GM12878 (cell line): ENCODE measurements at regions not wholly inside any gene's neighbourhood (a gene's known extent, or its start where the extent isn't known, plus 50 kb on each side); places are given as distances from the start of the nearest gene placed in this dataset.

Source experiments
- ATAC-seq: fragments of 200-7000 bp; cut with Tn5 transposase; 3 replicates; pipeline ENCODE4 v1.9.1; 2020; ENCODE audit warnings: mild to moderate bottlenecking, moderate library complexity
- BruUV-seq: library from RNA; stranded (reverse); fragments of 400-500 nt; replicated peaks from 2 replicates; lab custom pipeline; 2021; lab: Mats Ljungman, UMichigan
- CTCF ChIA-PET: fragments of 300-600 bp; sonication (Branson Sonifier 250); formaldehyde crosslinking; extraction: SDS; loops from one replicate; lab custom pipeline; 2021; ENCODE audit warnings: inconsistent platforms; lab: Yijun Ruan, JAX
- POLR2A ChIA-PET: fragments of 350-600 bp; formaldehyde crosslinking; extraction: SDS; loops from one replicate; lab custom pipeline; 2021; ENCODE audit warnings: inconsistent platforms; lab: Charles Lee
- RAD21 ChIA-PET: fragments of 300-600 bp; sonication (Branson Sonifier 250); formaldehyde crosslinking; loops from one replicate; lab custom pipeline; 2023; ENCODE audit warnings: antibody characterized with exemption; ENCODE audit not compliant: unreplicated experiment; lab: Charles Lee
- SMC1A ChIA-PET: fragments of 300-600 bp; sonication (Branson Sonifier 250); formaldehyde crosslinking; loops from one replicate; lab custom pipeline; 2023; ENCODE audit not compliant: unreplicated experiment, uncharacterized antibody; lab: Charles Lee
- DNase-seq: peaks from one replicate; pipeline ENCODE4 v3.0.0-alpha.2; 2011; ENCODE audit warnings: low read depth, low spot score
- FAIRE-seq: peaks from 3 replicates; lab custom pipeline; 2011; peaks lifted over from hg19 to GRCh38; lab: Jason Lieb, UNC
- H2AFZ ChIP-seq: 2 replicates; pipeline ENCODE4 v1.6.0; 2011; ENCODE audit warnings: low read depth, low read length, control low read depth; ENCODE audit not compliant: control insufficient read depth
- H3K27ac ChIP-seq: 2 replicates; pipeline ENCODE4 v1.5.1; 2011; ENCODE audit warnings: control low read depth; ENCODE audit not compliant: control insufficient read depth, insufficient read depth
- H3K27me3 ChIP-seq, 2 experiments: replicated peaks in 1 of 2; 2 replicates each; pipeline versions ENCODE4 v1.6.0 to v1.6.1; 2011; ENCODE audit warnings: low read length in 1 of 2; ENCODE audit not compliant: control insufficient read depth in 2 of 2, insufficient read depth in 2 of 2
- H3K36me3 ChIP-seq, 2 experiments: 2 replicates each; pipeline ENCODE4 v1.5.1; 2011; ENCODE audit warnings: low read length in 1 of 2; ENCODE audit not compliant: control insufficient read depth in 2 of 2, insufficient read depth in 2 of 2
- H3K4me1 ChIP-seq: 2 replicates; pipeline ENCODE4 v1.6.1; 2011; ENCODE audit warnings: mild to moderate bottlenecking, low read length, moderate library complexity, mixed read lengths; ENCODE audit not compliant: control insufficient read depth, insufficient read depth
- H3K4me2 ChIP-seq: 2 replicates; pipeline ENCODE4 v1.6.0; 2011; ENCODE audit warnings: control low read depth; ENCODE audit not compliant: control insufficient read depth, insufficient read depth
- H3K4me3 ChIP-seq: fragments of 200-600 bp; sonication (generic); 2 replicates; pipeline ENCODE4 v1.5.1; 2016
- H3K79me2 ChIP-seq: 2 replicates; pipeline ENCODE4 v1.6.0; 2011; ENCODE audit warnings: low read length; ENCODE audit not compliant: control insufficient read depth, insufficient read depth
- H3K9ac ChIP-seq: 2 replicates; pipeline ENCODE4 v1.8.0; 2011; ENCODE audit warnings: low read length, control low read depth, mixed read lengths; ENCODE audit not compliant: control insufficient read depth, insufficient read depth
- H3K9me3 ChIP-seq: replicated peaks from 3 replicates; pipeline ENCODE4 v1.5.1; 2011; ENCODE audit warnings: mild to moderate bottlenecking, low read length; ENCODE audit not compliant: control insufficient read depth, insufficient read depth
- H4K20me1 ChIP-seq: 2 replicates; pipeline ENCODE4 v1.6.0; 2011; ENCODE audit not compliant: control insufficient read depth, insufficient read depth
- CUX1 ChIP-seq: IDR thresholded peaks from 2 replicates; pipeline ENCODE4 v1.6.1; 2012; ENCODE audit warnings: improper control_type of control experiment, low read depth, low read length; ENCODE audit not compliant: insufficient replicate concordance
- KDM1A ChIP-seq: fragments of 200-600 bp; sonication (generic); IDR thresholded peaks from 2 replicates; pipeline ENCODE4 v1.6.1; 2016; ENCODE audit warnings: borderline replicate concordance
- NR2C1 ChIP-seq: fragments of 450-650 bp; IDR thresholded peaks from 2 replicates; pipeline ENCODE4 v1.6.1; 2017; ENCODE audit warnings: antibody characterized with exemption, mild to moderate bottlenecking, moderate library complexity
- RFX5 ChIP-seq: IDR thresholded peaks from 2 replicates; pipeline ENCODE4 v1.6.1; 2011; ENCODE audit warnings: low read depth, low read length, improper control_type of control experiment
- USF1 ChIP-seq: IDR thresholded peaks from 2 replicates; pipeline ENCODE4 v1.6.1; 2011; ENCODE audit warnings: borderline replicate concordance, low read depth, mild to moderate bottlenecking, moderate library complexity, mixed read lengths, low read length; ENCODE audit not compliant: insufficient read depth; ENCODE audit errors: extremely low read length
- ZBTB4 ChIP-seq: fragments of 450-650 bp; formaldehyde crosslinking; IDR thresholded peaks from 2 replicates; pipeline ENCODE4 v1.4.0; 2022; ENCODE audit warnings: mild to moderate bottlenecking, moderate library complexity
- ZBTB40 ChIP-seq: fragments of 450-650 bp; IDR thresholded peaks from 2 replicates; pipeline ENCODE4 v1.6.1; 2016; ENCODE audit warnings: mild to moderate bottlenecking, moderate library complexity, borderline replicate concordance
- in situ Hi-C: fragments of 300-500 bp; cut with MboI; formaldehyde crosslinking; loops from 9 replicates; pipeline ENCODE4 v1.14.3; 2018; ENCODE audit warnings: mixed read lengths
- intact Hi-C: fragments of 100-400 bp; cut with micrococcal nuclease; formaldehyde crosslinking; loops from one replicate; pipeline ENCODE4 v1.14.2; 2022; ENCODE audit not compliant: unreplicated experiment

GRCh38 chr7:126213876-126214275, 1038.9 kb downstream of the GRM8 start (continued):
- no peak for TF ChIP-seq CUX1
- no peak for TF ChIP-seq ZBTB40
- TF ChIP-seq RFX5: no peak

- no peak overlapping the region for H3K4me3 ChIP-seq
- ATAC-seq (no peak), FAIRE-seq (no peak), DNase-seq (no peak)
- CTCF ChIA-PET: no interaction called here
- no peaks in the 10 kb centered on the region for H4K20me1 ChIP-seq
- BruUV-seq: no TSS peak
- SMC1A ChIA-PET: interaction anchor here (1.1 kb wide), 1 partner anchor 11 kb away, joined by 3 read pairs; no protein-coding TSS in a partner anchor
- H3K9ac ChIP-seq: no peak overlapping the region
- intact Hi-C loops (no loop called here), in situ Hi-C loops (no loop called here)
- no peak overlapping the region for H3K4me2 ChIP-seq
- RAD21 ChIA-PET: no interaction called here
- H3K36me3 ChIP-seq: no peaks in the 10 kb centered on the region
- no peaks in the 10 kb centered on the region for H3K79me2 ChIP-seq
- no peaks in the 10 kb centered on the region; the same call in 2 of the 3 replicates for H3K9me3 ChIP-seq
- no peak overlapping the region for H2AFZ ChIP-seq
- H3K4me1 ChIP-seq: no peaks in the 10 kb centered on the region
- POLR2A ChIA-PET: no interaction called here
- H3K27me3 ChIP-seq: no peaks in the 10 kb centered on the region
- H3K27ac ChIP-seq: no peak overlapping the region
- TF ChIP-seq USF1: no peak
- TF ChIP-seq KDM1A: no peak
- TF ChIP-seq ZBTB4 (CRISPR knock-in tag): no peak
- TF ChIP-seq NR2C1: no peak
Observed at GRCh38 chr7:126211875-126212274, 1040.9 kb downstream of the GRM8 start.
